Upper lobe of left lung (tissue), 4 donors: ENCODE measurements at regions not wholly inside any gene's neighbourhood (a gene's known extent, or its start where the extent isn't known, plus 50 kb on each side); places are given as distances from the start of the nearest gene placed in this dataset.

Experiments
- EP300 ChIP-seq, 4 donors: sonication (generic); formaldehyde crosslinking; IDR thresholded peaks; one replicate each; pipeline ENCODE4 v1.5.1; 2017; ENCODE audit warnings: antibody characterized with exemption in 4 of 4, control low read depth in 2 of 4
- POLR2A ChIP-seq, 4 donors: fragments of 450-650 bp; IDR thresholded peaks; one replicate each; pipeline ENCODE4 v1.5.1; 2016 to 2017; ENCODE audit warnings: antibody characterized with exemption in 4 of 4, mild to moderate bottlenecking in 2 of 4
- TF ChIP-seq, protein P1 (sequence below), 6 experiments: fragments of 450-650 bp in 4 of 6; fragments of 200-600 bp in 2 of 6; sonication (generic) in 2 of 6; IDR thresholded peaks; one replicate each; pipeline ENCODE4 v1.5.1; 2016 to 2019; ENCODE audit warnings: antibody characterized with exemption in 6 of 6

- TF ChIP-seq POLR2A (IDR thresholded peaks at IDR 0.05) (no peak), EP300 (IDR thresholded peaks at IDR 0.05) (no peak)
- TF ChIP-seq, protein P1, sequence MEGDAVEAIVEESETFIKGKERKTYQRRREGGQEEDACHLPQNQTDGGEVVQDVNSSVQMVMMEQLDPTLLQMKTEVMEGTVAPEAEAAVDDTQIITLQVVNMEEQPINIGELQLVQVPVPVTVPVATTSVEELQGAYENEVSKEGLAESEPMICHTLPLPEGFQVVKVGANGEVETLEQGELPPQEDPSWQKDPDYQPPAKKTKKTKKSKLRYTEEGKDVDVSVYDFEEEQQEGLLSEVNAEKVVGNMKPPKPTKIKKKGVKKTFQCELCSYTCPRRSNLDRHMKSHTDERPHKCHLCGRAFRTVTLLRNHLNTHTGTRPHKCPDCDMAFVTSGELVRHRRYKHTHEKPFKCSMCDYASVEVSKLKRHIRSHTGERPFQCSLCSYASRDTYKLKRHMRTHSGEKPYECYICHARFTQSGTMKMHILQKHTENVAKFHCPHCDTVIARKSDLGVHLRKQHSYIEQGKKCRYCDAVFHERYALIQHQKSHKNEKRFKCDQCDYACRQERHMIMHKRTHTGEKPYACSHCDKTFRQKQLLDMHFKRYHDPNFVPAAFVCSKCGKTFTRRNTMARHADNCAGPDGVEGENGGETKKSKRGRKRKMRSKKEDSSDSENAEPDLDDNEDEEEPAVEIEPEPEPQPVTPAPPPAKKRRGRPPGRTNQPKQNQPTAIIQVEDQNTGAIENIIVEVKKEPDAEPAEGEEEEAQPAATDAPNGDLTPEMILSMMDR (IDR thresholded peaks at IDR 0.05), result no peak
Observed at GRCh38 chr5:67677422-67677970, 480.9 kb upstream of the CD180 start.
